ENCODE measurements at regions not wholly inside any gene's neighbourhood (a gene's known extent, or its start where the extent isn't known, plus 50 kb on each side); places are given as distances from the start of the nearest gene placed in this dataset.

GRCh38 chr6:159118924-159119323 is 50.3 kb upstream of the FNDC1 start:
- TF ChIP-seq POLR2A (IDR thresholded peaks at IDR 0.05) (no peak), CTCF (IDR thresholded peaks at IDR 0.05) (no peak)
